Ishikawa (cell line): ENCODE measurements at regions not wholly inside any gene's neighbourhood (a gene's known extent, or its start where the extent isn't known, plus 50 kb on each side); places are given as distances from the start of the nearest gene placed in this dataset.

Experiments
- CEBPB ChIP-seq: IDR thresholded peaks from 2 replicates; pipeline ENCODE4 v1.6.1; 2012
- CREB1 ChIP-seq: IDR thresholded peaks from 2 replicates; pipeline ENCODE4 v1.6.1; 2012; ENCODE audit warnings: low read depth
- EGR1 ChIP-seq: IDR thresholded peaks from 2 replicates; pipeline ENCODE4 v1.6.1; 2012
- EP300 ChIP-seq: IDR thresholded peaks from 2 replicates; pipeline ENCODE4 v1.6.1; 2012; ENCODE audit warnings: borderline replicate concordance
- FOXM1 ChIP-seq: IDR thresholded peaks from 2 replicates; pipeline ENCODE4 v1.6.1; 2012; ENCODE audit warnings: low read depth, borderline replicate concordance
- NFIC ChIP-seq: IDR thresholded peaks from 2 replicates; pipeline ENCODE4 v1.6.1; 2012
- RAD21 ChIP-seq: IDR thresholded peaks from 2 replicates; pipeline ENCODE4 v1.6.1; 2012; ENCODE audit warnings: low read depth
- TAF1 ChIP-seq: IDR thresholded peaks from 2 replicates; pipeline ENCODE4 v1.6.1; 2012; ENCODE audit warnings: low read depth, mild to moderate bottlenecking
- TCF12 ChIP-seq: IDR thresholded peaks from 2 replicates; pipeline ENCODE4 v1.6.1; 2012; ENCODE audit warnings: low read depth
- TEAD4 ChIP-seq: IDR thresholded peaks from 2 replicates; pipeline ENCODE4 v1.6.1; 2012
- YY1 ChIP-seq: IDR thresholded peaks from 2 replicates; pipeline ENCODE4 v1.6.1; 2012; ENCODE audit warnings: low read depth
- ZBTB7A ChIP-seq: IDR thresholded peaks from 2 replicates; pipeline ENCODE4 v1.6.1; 2012; ENCODE audit warnings: low read depth
- TF ChIP-seq, protein P1 (sequence below): IDR thresholded peaks from 2 replicates; pipeline ENCODE4 v1.6.1; 2012; ENCODE audit warnings: low read depth, mild to moderate bottlenecking
- TF ChIP-seq, protein P2 (sequence below): IDR thresholded peaks from 2 replicates; pipeline ENCODE4 v1.6.1; 2012
- TF ChIP-seq, protein P3 (sequence below): IDR thresholded peaks from 2 replicates; pipeline ENCODE4 v1.6.1; 2012

DNA sequence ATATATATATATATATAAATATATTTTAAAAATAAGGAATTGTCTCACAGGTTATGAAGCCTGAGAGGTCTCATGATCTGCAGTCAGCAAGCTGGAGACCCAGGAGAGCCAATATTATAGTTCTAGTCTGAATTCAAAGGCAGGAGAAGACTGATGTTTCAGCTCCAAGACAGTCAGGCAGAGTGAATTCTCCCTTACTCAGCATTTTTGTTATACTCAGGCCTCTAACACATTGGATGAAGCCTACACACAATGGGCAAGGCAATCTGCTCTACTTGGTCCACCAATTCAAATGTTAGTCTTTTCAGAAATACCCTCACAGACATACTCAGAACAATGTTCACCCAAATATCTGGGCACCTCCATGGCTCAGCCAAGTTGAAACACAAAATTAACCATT, 157.2 kb downstream of the GOLIM4 start:
- TF ChIP-seq, protein P1, sequence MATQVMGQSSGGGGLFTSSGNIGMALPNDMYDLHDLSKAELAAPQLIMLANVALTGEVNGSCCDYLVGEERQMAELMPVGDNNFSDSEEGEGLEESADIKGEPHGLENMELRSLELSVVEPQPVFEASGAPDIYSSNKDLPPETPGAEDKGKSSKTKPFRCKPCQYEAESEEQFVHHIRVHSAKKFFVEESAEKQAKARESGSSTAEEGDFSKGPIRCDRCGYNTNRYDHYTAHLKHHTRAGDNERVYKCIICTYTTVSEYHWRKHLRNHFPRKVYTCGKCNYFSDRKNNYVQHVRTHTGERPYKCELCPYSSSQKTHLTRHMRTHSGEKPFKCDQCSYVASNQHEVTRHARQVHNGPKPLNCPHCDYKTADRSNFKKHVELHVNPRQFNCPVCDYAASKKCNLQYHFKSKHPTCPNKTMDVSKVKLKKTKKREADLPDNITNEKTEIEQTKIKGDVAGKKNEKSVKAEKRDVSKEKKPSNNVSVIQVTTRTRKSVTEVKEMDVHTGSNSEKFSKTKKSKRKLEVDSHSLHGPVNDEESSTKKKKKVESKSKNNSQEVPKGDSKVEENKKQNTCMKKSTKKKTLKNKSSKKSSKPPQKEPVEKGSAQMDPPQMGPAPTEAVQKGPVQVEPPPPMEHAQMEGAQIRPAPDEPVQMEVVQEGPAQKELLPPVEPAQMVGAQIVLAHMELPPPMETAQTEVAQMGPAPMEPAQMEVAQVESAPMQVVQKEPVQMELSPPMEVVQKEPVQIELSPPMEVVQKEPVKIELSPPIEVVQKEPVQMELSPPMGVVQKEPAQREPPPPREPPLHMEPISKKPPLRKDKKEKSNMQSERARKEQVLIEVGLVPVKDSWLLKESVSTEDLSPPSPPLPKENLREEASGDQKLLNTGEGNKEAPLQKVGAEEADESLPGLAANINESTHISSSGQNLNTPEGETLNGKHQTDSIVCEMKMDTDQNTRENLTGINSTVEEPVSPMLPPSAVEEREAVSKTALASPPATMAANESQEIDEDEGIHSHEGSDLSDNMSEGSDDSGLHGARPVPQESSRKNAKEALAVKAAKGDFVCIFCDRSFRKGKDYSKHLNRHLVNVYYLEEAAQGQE = no peak
- TF ChIP-seq, protein P2, sequence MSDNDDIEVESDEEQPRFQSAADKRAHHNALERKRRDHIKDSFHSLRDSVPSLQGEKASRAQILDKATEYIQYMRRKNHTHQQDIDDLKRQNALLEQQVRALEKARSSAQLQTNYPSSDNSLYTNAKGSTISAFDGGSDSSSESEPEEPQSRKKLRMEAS = no peak
- TF ChIP-seq FOXM1 (no peak), EGR1 (no peak), CREB1 (no peak), TEAD4 (no peak), TCF12 (no peak), YY1 (no peak), ZBTB7A (no peak)

DNA sequence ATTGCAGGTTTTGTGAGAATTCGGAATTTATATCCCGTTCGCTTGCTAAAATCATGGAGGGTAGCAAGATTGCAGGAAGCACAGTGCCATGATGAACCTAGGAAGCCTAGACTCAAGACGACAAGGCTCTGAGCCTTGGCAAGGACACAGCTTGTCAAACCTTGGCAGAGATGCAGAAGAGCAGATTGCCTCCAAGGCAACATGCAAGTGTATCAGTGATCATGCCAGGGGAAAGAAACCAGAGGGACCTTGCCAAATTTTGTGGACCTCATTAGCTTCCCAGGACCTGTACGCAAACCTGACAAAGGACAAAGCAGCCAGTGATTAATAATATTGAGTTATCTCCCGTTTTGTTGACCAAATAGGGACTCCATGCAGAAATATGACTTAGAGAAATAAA, 159.7 kb downstream of the GOLIM4 start:
- TF ChIP-seq YY1 = no peak
- TF ChIP-seq EP300 = no peak
- TF ChIP-seq, protein P2 = no peak
- TF ChIP-seq TCF12 = no peak
- no peak for TF ChIP-seq CREB1

DNA sequence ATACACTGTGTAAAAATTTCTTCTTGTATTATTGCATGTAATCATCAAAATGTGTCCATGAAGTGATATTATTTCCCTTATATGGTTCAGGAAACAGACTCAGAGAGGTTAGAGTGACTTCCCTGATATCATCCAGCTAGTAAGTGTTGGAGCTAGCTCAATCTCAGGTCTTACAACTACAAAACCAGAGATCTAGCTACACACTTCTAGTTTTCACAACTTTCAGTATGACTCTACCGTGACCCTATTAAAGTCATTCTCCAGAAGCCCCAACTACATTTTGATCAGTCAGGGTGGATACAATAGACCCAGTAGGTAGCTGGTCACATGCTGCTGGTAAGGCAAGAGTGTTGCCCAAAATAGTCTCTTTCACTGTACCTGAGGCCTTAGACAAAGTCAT, 165.3 kb downstream of the GOLIM4 start:
- TF ChIP-seq NFIC (no peak), EGR1 (no peak), EP300 (no peak), TCF12 (no peak), CEBPB (no peak), ZBTB7A (no peak), RAD21 (no peak), CREB1 (no peak), FOXM1 (no peak), YY1 (no peak), TEAD4 (no peak), TAF1 (no peak)
- TF ChIP-seq, protein P3, sequence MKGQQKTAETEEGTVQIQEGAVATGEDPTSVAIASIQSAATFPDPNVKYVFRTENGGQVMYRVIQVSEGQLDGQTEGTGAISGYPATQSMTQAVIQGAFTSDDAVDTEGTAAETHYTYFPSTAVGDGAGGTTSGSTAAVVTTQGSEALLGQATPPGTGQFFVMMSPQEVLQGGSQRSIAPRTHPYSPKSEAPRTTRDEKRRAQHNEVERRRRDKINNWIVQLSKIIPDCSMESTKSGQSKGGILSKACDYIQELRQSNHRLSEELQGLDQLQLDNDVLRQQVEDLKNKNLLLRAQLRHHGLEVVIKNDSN = no peak
- TF ChIP-seq, protein P2 = no peak
- TF ChIP-seq, protein P1 = no peak

DNA sequence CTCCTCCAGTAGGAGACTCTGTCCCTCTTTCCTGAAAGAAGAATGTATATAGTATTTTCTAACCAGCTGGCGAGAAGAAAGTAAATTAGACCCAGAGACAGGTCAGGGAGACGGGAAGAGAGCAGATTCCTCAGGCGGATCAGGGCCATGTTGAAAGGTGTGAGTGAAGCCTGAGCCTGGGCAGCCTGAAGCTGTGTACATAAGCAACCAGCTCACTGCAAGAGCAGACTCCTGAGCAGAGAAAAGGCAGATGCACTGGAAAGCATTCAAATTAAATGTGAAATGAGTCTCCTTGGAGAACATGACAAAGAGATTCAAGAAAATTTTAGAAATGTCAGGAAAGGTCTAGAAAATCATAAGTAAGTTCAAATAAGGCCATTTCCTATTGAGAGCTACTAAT, 165.8 kb downstream of the GOLIM4 start:
- TF ChIP-seq CREB1 (no peak), YY1 (no peak)
- TF ChIP-seq, protein P2 = no peak
- TF ChIP-seq, protein P1 = no peak

DNA sequence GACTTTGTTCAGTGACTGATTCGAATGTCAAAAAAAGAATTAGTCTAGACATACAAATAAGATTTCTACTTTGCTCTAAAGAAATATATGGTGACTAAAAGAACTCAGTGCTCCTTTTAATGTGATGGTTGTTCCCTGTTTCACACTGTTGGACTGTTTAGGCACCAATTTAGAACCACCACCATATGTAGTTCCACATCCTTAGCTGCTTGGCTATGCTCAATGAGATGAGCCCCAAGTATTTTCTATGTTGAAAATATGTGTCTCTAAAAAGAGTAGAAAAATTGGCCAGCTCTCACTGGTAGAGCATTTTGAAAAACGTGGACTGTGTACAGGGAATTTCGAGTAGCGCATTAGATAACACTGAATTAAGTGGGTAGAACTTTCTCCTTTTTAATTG, 167.3 kb downstream of the GOLIM4 start:
- TF ChIP-seq TEAD4 (no peak), TCF12 (no peak), CEBPB (no peak), NFIC (no peak), EP300 (no peak), EGR1 (no peak), TAF1 (no peak)

DNA sequence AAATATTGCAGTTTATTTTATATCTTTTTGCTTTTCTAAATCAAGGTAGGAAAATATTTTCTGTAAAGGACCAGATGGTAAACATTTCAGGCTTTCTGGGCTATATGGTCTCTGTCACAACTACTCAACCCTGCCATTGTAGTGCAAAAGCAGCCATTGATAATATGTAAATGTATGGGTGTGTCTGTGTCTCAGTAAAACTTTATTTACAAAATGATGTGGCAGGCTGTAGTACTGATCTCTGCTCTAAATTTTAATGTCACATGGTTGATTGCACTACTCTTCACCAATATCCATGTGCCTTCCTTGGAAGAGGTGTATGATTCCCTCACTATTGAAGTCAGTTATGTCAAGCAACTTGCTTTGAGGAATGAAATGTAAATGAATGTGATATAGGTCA, 175.0 kb downstream of the GOLIM4 start:
- TF ChIP-seq CREB1 (no peak), RAD21 (no peak), NFIC (no peak), EP300 (no peak), EGR1 (no peak), CEBPB (no peak), TAF1 (no peak), TEAD4 (no peak)
- TF ChIP-seq, protein P1 = no peak
- TF ChIP-seq, protein P3 = no peak
- TF ChIP-seq, protein P2 = no peak
